Activated CD4-positive, alpha-beta T cell treated with anti-CD3 and anti-CD28 coated beads, Interleukin-2, amount 10 ng/mL, durations not matched to agents 7 days and 5 days (primary cell): ENCODE measurements at regions not wholly inside any gene's neighbourhood (a gene's known extent, or its start where the extent isn't known, plus 50 kb on each side); places are given as distances from the start of the nearest gene placed in this dataset.
"Not testable (repeated sequence)": the region's sequence is repeated elsewhere in the genome, so short reads cannot be mapped to it uniquely, and the experiment has no call there.

Experiments used
- CTCF ChIA-PET: fragments of 350-600 bp; sonication (Branson Sonifier 250); formaldehyde crosslinking; loops from one replicate; lab custom pipeline; 2021; ENCODE audit warnings: antibody characterized with exemption; lab: Charles Lee
- POLR2A ChIA-PET: fragments of 350-600 bp; sonication (Branson Sonifier 250); formaldehyde crosslinking; loops from one replicate; lab custom pipeline; 2021; ENCODE audit warnings: antibody characterized with exemption; lab: Charles Lee
- DNase-seq: peaks from one replicate; pipeline ENCODE4 v3.0.0-alpha.2; 2020
- H3K27ac Mint-ChIP-seq: one replicate; pipeline ENCODE4 v1.8.0; 2021; ENCODE audit warnings: mild to moderate bottlenecking, moderate library complexity, mixed read lengths
- H3K27me3 Mint-ChIP-seq: one replicate; pipeline ENCODE4 v1.8.0; 2021; ENCODE audit warnings: mixed read lengths
- H3K36me3 Mint-ChIP-seq: one replicate; pipeline ENCODE4 v1.8.0; 2021; ENCODE audit warnings: low read depth, mixed read lengths
- H3K4me1 Mint-ChIP-seq: one replicate; pipeline ENCODE4 v1.8.0; 2021; ENCODE audit warnings: mixed read lengths
- H3K4me3 Mint-ChIP-seq: one replicate; pipeline ENCODE4 v1.8.0; 2021; ENCODE audit warnings: mild to moderate bottlenecking, moderate library complexity, mixed read lengths
- H3K9me3 Mint-ChIP-seq: one replicate; pipeline ENCODE4 v1.8.0; 2021; ENCODE audit warnings: mixed read lengths

DNA sequence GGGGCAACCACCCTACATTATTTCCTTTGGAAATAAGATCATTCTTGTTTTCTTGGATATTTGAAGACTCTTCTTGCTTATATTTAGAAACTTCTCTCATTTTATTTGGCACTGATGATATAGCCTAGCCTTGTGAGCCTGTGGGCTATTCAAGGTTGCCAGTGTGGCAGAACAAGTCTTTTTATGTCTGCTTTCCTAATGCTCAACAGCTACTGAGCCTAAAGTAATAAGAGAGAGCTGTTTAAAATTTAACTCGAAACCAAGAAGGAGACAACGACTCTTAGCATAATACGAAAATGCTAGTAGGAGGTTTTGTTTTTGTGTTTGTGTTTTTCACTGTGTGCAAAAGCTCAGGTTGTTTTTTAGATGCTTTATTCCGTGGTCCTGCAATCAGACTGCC lies 104.0 kb upstream of the CPM start:
- ChIA-PET CTCF (interaction anchor here (0.6 kb wide), 2 partner anchors 8 to 320 kb away, joined by 3 read pairs; no protein-coding TSS in a partner anchor), POLR2A (no interaction called here)
- Mint-ChIP-seq H3K27ac (no peak overlapping the region), H3K27me3 (peaks cover 1% of the 10 kb centered on the region), H3K9me3 (no peaks in the 10 kb centered on the region), H3K4me3 (no peak overlapping the region), H3K36me3 (no peaks in the 10 kb centered on the region), H3K4me1 (no peaks in the 10 kb centered on the region)
- DNase-seq, result no peak

DNA sequence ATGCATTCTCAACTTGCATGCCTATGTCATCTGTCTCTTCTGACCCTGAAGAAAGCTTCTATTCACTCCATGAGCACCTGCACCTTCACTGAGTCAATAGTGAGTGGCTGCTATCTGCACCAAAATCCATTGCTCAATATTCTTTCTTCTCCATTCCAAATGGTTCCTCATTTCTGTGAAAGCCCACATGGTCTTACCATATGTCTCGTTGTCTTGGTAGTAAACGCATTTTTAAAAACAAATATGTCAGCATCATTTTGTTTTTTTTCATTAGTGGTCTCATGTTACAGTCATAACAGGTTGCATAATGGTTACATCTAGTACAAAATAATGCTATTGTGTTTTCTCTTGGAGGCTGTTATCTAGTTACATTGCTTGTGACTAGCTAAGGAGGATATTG lies 106.9 kb upstream of the CPM start:
- Mint-ChIP-seq H3K27ac (no peak overlapping the region), H3K4me1 (no peaks in the 10 kb centered on the region), H3K27me3 (peaks cover 2% of the 10 kb centered on the region), H3K9me3 (no peaks in the 10 kb centered on the region), H3K36me3 (no peaks in the 10 kb centered on the region), H3K4me3 (no peak overlapping the region)
- POLR2A ChIA-PET, result no interaction called here
- no peak for DNase-seq
- CTCF ChIA-PET, result no interaction called here

DNA sequence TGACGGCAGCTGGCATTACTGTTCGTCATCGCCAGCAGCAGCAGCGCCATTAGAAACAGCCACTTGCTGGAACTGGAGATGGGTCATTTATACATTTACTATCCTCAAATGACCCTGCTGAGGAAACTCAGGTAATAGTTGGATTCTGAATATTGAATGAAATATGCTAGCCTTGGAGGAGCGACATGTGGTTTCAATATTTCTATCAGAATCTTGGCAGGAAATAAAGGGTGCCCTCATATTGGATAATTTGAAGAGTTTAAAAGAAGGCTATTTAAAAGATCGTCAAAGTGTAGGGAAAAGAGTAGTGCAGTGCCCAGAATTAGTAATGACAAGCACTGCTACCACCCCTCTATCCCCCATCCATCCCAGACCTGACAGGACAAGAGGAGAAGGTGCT lies 109.6 kb upstream of the CPM start:
- H3K4me3 Mint-ChIP-seq, result no peak overlapping the region
- ChIA-PET POLR2A (no interaction called here), CTCF (no interaction called here)
- no peak for DNase-seq
- no peak overlapping the region for H3K27ac Mint-ChIP-seq
- H3K9me3 Mint-ChIP-seq, result no peaks in the 10 kb centered on the region
- peaks cover 4% of the 10 kb centered on the region for H3K27me3 Mint-ChIP-seq
- no peaks in the 10 kb centered on the region for H3K36me3 Mint-ChIP-seq
- H3K4me1 Mint-ChIP-seq, result no peaks in the 10 kb centered on the region

DNA sequence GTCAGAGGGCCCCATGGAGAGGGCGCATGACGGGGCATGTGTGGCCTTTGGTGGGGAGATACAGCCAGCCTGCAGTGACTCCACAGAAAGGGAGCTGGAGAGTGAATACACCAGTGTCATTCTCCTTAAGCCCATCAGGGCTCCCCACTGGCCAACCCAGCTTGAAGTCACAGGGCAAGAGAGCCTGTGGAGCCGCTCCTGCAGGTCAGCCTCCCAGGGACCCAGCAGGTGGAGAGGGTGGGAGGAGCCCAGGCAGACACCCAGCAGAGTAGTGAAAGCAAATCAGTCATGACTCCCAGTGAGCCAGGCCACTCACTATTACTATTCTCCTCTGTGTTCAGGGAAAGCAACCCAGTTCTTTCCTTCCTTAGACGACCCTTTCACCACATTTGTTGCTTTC lies 110.0 kb upstream of the CPM start:
- no peak overlapping the region for H3K27ac Mint-ChIP-seq
- DNase-seq, result no peak
- no peaks in the 10 kb centered on the region for H3K36me3 Mint-ChIP-seq
- ChIA-PET POLR2A (no interaction called here), CTCF (no interaction called here)
- H3K27me3 Mint-ChIP-seq, result peaks cover 4% of the 10 kb centered on the region
- H3K9me3 Mint-ChIP-seq, result no peaks in the 10 kb centered on the region
- no peak overlapping the region for H3K4me3 Mint-ChIP-seq
- H3K4me1 Mint-ChIP-seq, result no peaks in the 10 kb centered on the region

DNA sequence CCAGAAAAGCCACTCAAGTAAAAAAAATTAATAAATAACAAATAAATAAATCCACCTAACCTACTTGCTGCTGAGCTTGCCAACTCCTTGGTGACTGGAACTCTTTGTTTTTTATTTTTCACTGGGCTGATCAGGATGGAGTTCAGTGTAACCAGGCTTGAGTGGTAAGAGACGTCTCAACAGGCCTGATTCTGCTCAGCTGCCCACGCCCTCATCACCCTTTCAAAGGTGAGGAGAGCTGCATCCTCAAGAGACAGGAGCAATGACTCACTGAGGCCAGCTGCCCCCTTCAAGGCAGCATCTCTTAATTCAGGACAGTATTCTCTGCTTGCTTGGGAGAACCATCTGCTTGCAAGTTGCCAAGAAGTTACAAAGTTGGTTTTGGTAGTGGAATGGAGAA lies 111.9 kb upstream of the CPM start:
- H3K4me1 Mint-ChIP-seq, result no peaks in the 10 kb centered on the region
- no peaks in the 10 kb centered on the region for H3K9me3 Mint-ChIP-seq
- CTCF ChIA-PET, result interaction anchor here (0.7 kb wide), 1 partner anchor 112 kb away, joined by 3 read pairs; the partner anchor contains the start of gene CPM
- peaks cover 4% of the 10 kb centered on the region for H3K27me3 Mint-ChIP-seq
- DNase-seq, result no peak
- H3K4me3 Mint-ChIP-seq, result no peak overlapping the region
- H3K27ac Mint-ChIP-seq, result no peak overlapping the region
- no peaks in the 10 kb centered on the region for H3K36me3 Mint-ChIP-seq
- POLR2A ChIA-PET, result no interaction called here

DNA sequence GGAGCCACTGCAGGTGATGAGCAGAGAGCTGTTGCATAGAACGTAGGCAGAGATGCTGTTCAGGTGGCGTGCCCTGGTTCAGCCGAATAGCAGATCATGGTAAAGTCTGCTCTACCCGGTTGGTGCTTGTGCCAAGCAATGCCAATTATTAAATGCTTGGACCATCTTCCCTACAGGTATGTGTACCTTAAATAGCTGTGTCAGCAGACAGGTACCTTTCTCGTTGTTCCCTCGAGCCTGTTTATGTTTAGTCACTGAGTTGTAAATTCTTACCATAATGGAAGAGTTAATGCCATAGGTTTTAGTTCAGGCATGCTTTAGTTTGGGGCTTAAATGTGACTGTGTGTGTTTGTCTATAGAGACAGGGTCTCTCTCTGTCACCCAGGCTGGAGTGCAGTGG lies 112.5 kb upstream of the CPM start:
- Mint-ChIP-seq H3K9me3 (no peaks in the 10 kb centered on the region), H3K27ac (no peak overlapping the region), H3K4me3 (no peak overlapping the region), H3K36me3 (no peaks in the 10 kb centered on the region), H3K27me3 (peaks cover 6% of the 10 kb centered on the region), H3K4me1 (no peaks in the 10 kb centered on the region)
- ChIA-PET CTCF (no interaction called here), POLR2A (no interaction called here)
- DNase-seq, result no peak

DNA sequence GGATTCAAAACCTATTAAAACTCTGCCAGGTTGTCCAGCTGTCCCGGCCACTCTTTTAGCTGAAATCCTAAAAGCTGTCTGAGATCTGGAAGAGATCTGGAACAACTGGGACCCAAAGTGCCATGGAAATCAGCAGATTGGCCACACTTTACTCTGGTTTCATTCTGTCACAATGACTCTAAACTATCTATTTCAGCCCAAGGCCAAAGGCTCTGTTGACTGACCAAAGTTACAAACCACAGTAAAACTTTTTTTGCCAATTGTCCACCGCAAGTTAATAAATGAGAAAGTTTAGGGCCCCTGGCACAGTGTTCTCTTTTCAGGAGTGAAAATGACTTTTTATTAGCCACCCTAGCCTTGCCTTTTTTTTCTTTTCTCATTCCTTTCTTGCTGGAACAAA lies 113.4 kb upstream of the CPM start:
- ChIA-PET CTCF (interaction anchor here (1.0 kb wide), 1 partner anchor 172 kb away, joined by 3 read pairs; no protein-coding TSS in a partner anchor), POLR2A (no interaction called here)
- H3K27ac Mint-ChIP-seq, result no peak overlapping the region
- no peak for DNase-seq
- no peaks in the 10 kb centered on the region for H3K4me1 Mint-ChIP-seq
- H3K9me3 Mint-ChIP-seq, result no peaks in the 10 kb centered on the region
- peaks cover 6% of the 10 kb centered on the region for H3K27me3 Mint-ChIP-seq
- H3K36me3 Mint-ChIP-seq, result no peaks in the 10 kb centered on the region
- no peak overlapping the region for H3K4me3 Mint-ChIP-seq

DNA sequence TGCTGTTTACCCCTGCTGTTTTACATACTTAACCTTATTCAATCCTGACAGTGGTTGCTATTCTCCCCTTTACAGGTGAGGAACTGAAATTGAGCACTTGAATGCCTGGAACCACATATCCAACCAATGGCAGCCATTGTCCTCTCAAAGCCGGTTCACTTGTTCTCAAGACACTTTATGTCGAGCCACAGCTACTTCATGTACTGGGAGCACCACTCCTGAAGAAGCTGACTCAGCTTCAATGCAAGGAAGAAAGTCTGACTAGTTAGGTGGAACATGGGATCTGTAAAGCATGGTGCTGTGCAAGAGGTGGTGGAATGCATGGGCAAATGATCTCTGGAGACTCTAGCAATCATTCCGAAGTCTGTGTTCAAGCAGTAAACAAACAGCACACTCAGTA lies 113.9 kb upstream of the CPM start:
- Mint-ChIP-seq H3K4me1 (no peaks in the 10 kb centered on the region), H3K27me3 (peaks cover 6% of the 10 kb centered on the region), H3K36me3 (no peaks in the 10 kb centered on the region), H3K27ac (no peak overlapping the region), H3K9me3 (no peaks in the 10 kb centered on the region), H3K4me3 (no peak overlapping the region)
- DNase-seq, result no peak
- ChIA-PET CTCF (interaction anchor here (1.0 to 1.9 kb wide), 2 partner anchors 14 to 172 kb away, joined by 3 to 5 read pairs; no protein-coding TSS in a partner anchor), POLR2A (no interaction called here)

DNA sequence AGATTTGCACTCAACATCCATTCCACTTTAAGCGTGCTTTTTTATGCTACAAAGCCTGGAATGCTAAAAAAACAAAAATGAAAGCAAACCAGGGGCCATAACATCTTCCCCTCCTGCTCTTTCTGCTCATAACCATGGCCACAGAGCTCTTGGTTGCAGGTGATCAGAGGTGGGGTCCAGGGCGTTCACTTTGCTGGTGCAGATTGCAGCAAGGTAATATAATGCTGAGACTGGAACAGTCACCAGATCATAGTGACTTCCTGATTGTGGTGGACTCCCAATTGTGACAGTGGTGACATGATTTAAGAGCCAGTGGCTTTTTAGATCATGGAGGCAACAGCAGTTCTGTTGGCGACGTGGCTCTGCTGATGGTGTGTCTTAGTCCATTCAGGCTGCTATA lies 115.0 kb upstream of the CPM start:
- DNase-seq, result no peak
- Mint-ChIP-seq H3K4me3 (no peak overlapping the region), H3K36me3 (no peaks in the 10 kb centered on the region), H3K4me1 (peaks cover 8% of the 10 kb centered on the region), H3K9me3 (no peaks in the 10 kb centered on the region), H3K27me3 (peaks cover 6% of the 10 kb centered on the region), H3K27ac (no peak overlapping the region)
- ChIA-PET POLR2A (no interaction called here), CTCF (interaction anchor here (1.9 kb wide), 1 partner anchor 13 kb away, joined by 5 read pairs; no protein-coding TSS in a partner anchor)

DNA sequence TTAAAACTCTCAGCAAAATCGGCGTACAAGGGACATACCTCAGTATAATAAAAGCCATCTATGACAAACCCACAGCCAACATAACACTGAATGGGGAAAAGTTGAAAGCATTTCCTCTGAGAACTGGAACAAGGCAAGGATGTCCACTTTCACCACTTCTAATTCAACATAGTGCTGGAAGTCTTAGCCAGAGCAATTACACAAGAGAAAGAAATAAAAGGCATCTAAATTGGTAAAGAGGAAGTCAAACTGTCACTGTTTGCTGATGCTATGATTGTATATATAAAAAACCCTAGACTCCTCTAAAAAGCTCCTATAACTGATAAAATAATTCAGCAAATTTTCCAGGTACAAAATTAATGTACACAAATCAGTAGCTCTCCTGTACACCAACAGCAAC lies 116.9 kb upstream of the CPM start:
- not testable (repeated sequence) for H3K27ac Mint-ChIP-seq, H3K4me1 Mint-ChIP-seq, H3K36me3 Mint-ChIP-seq, DNase-seq, H3K9me3 Mint-ChIP-seq, H3K4me3 Mint-ChIP-seq, H3K27me3 Mint-ChIP-seq
- ChIA-PET POLR2A (interaction anchor here (0.7 kb wide), 1 partner anchor 10 kb away, joined by 3 read pairs; no protein-coding TSS in a partner anchor), CTCF (interaction anchor here (0.6 kb wide), 1 partner anchor 955 kb away, joined by 3 read pairs; no protein-coding TSS in a partner anchor)

DNA sequence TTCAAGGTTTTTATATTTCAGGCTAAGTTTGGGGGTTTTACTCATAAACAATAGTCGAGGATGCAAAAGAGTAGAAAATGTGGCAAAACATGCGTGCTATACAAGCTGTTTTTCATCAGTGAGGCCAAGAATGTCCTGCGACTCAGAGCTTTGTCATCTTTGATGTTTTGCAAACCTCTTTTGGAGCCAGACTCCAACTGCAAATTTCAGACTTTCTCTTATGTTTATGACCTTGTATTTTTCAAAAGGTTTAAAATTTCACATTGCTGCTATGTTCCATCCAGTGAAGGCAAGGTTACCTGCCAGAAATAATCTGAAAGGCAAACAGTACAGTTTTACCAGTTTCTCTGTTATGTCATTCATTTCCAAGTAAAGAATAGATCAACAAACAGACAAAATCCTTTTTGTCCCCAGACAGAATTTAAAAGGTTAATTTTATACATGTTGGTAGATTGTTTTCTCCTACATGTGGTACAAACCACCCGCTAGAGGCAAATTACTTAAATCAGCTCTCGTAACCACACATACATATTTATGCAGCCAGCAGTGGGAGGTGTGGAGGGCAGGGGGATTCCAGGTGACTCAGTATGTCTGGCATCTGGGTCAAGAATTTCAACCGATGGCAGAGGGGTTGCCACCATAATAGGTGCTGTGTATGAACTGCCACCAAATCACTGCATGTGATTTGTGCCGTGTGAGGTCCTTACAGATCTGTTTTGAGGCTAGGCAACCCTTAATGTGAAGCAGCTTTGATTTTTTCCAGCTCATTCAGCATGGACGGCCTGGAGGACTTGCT lies 119.8 kb upstream of the CPM start:
- H3K27me3 Mint-ChIP-seq, result peaks cover 2% of the 10 kb centered on the region
- H3K36me3 Mint-ChIP-seq, result no peaks in the 10 kb centered on the region
- H3K9me3 Mint-ChIP-seq, result no peaks in the 10 kb centered on the region
- ChIA-PET POLR2A (no interaction called here), CTCF (no interaction called here)
- no peak overlapping the region for H3K4me3 Mint-ChIP-seq
- DNase-seq, result no peak
- H3K4me1 Mint-ChIP-seq, result peaks cover 8% of the 10 kb centered on the region
- no peak overlapping the region for H3K27ac Mint-ChIP-seq

DNA sequence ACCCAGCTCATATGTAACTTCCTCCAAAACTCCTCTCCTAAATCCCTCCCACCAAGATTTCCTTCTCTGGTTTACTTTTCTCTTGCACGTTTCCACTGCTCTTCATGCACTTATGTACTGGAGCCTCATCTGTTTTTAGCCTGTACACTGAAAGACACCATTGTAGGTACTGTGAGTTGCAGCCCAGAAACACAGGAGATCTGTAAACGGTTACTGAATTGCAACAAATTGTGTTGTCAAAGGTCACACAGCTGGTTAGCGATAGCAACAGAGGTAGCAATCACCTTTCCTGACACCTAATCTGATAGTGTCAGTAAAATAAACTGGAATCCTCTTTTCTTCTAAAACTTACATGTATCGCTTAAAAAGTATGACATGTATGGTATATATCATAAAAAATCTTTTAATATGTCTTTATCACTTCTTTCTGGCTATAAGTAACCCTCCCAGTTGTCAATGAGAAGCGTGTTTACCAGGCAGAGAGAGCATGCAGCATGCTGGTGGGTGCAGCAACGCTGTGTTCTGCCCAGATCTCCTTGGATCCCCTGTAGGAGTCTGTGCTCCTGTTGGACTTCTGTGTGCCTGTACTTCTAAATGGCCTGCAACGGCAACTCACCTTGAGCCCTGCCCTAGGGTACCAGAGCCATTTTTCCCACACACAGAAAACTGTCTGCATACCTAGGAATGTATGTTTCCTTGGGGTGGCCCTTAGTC lies 121.5 kb upstream of the CPM start:
- H3K27me3 Mint-ChIP-seq, result peaks cover 2% of the 10 kb centered on the region
- no peak for DNase-seq
- no peaks in the 10 kb centered on the region for H3K36me3 Mint-ChIP-seq
- POLR2A ChIA-PET, result no interaction called here
- no peak overlapping the region for H3K27ac Mint-ChIP-seq
- CTCF ChIA-PET, result no interaction called here
- no peaks in the 10 kb centered on the region for H3K9me3 Mint-ChIP-seq
- no peak overlapping the region for H3K4me3 Mint-ChIP-seq
- peaks cover 19% of the 10 kb centered on the region for H3K4me1 Mint-ChIP-seq

DNA sequence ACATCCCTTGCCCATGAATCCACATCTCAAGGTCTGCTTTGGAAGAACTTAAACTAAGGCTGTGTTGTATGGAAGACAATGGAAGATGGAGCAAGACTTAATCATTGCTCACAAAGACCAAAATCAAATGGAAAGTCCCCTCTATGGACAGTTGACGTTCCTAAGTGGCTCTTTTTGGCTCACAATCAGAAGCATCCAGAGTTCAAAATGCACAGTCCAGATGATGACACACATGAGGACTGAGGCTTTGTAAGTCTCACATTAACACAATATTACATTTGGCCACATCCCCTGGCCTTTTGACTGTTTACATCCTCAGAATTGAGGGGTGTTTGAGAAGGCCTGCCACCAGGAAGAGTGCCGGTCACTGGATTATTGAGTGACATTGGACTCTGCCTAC lies 122.3 kb upstream of the CPM start:
- no peak overlapping the region for H3K27ac Mint-ChIP-seq
- H3K36me3 Mint-ChIP-seq, result no peaks in the 10 kb centered on the region
- no peaks in the 10 kb centered on the region for H3K27me3 Mint-ChIP-seq
- DNase-seq, result no peak
- H3K4me1 Mint-ChIP-seq, result peaks cover 21% of the 10 kb centered on the region
- ChIA-PET CTCF (no interaction called here), POLR2A (no interaction called here)
- H3K9me3 Mint-ChIP-seq, result no peaks in the 10 kb centered on the region
- H3K4me3 Mint-ChIP-seq, result no peak overlapping the region
